Ovary (tissue), 7 donors: ENCODE measurements at regions not wholly inside any gene's neighbourhood (a gene's known extent, or its start where the extent isn't known, plus 50 kb on each side); places are given as distances from the start of the nearest gene placed in this dataset.

ENCODE experiments used
- DNase-seq, 5 donors: peaks; one replicate each; pipeline ENCODE4 v3.0.0-alpha.2; 2019 to 2020
- H3K27ac ChIP-seq, 2 donors: fragments of 200-600 bp; one replicate each; pipeline versions ENCODE4 v1.5.1 to v1.8.0; 2019 to 2022
- H3K27me3 ChIP-seq: fragments of 200-600 bp; one replicate; pipeline ENCODE4 v1.8.0; 2022
- H3K36me3 ChIP-seq: fragments of 200-600 bp; sonication (generic); one replicate; pipeline ENCODE4 v1.5.1; 2019
- H3K4me1 ChIP-seq: one replicate; pipeline ENCODE4 v1.8.1; 2013; ENCODE audit warnings: mild to moderate bottlenecking, moderate library complexity; ENCODE audit not compliant: insufficient read depth
- H3K4me3 ChIP-seq: fragments of 200-600 bp; sonication (generic); one replicate; pipeline ENCODE4 v1.5.1; 2017
- H3K9me3 ChIP-seq, 2 donors: fragments of 200-600 bp in 1 of 2; sonication (generic) in 1 of 2; one replicate each; pipeline versions ENCODE4 v1.5.1 to v1.8.1; 2013 to 2019; ENCODE audit warnings: mild to moderate bottlenecking in 1 of 2, moderate library complexity in 1 of 2
- EP300 ChIP-seq: sonication (generic); formaldehyde crosslinking; IDR thresholded peaks from one replicate; pipeline ENCODE4 v1.6.1; 2017; ENCODE audit warnings: antibody characterized with exemption
- POLR2A ChIP-seq: fragments of 450-650 bp; IDR thresholded peaks from one replicate; pipeline ENCODE4 v1.6.1; 2017; ENCODE audit warnings: antibody characterized with exemption, mild to moderate bottlenecking, moderate library complexity
- WGBS, 3 donors: extraction: QIAGEN DNeasy Blood & Tissue Kit in 1 of 3; methylation state at CpG; one replicate each; pipeline versions ENCODE4 v1.1.5 to v1.1.7; 2013 to 2017; 5-methylcytosine and 5-hydroxymethylcytosine counted together
- intact Hi-C, 4 donors: fragments of 100-400 bp; cut with DNase I; formaldehyde crosslinking; loops; one replicate each; pipeline versions ENCODE4 v1.11.0 to v1.15.1; 2022 to 2023
- TF ChIP-seq, protein P1 (sequence below), 3 donors: fragments of 450-650 bp in 2 of 3; fragments of 200-600 bp in 1 of 3; IDR thresholded peaks; one replicate each; pipeline versions ENCODE4 v1.5.1 to v1.8.0; 2016 to 2022; ENCODE audit warnings: antibody characterized with exemption in 3 of 3, mild to moderate bottlenecking in 1 of 3
- donor health status: DM: no; HTN: no; CAD: no; lungs with moderate emphysema.
- donor health status: DM: no; HTN: no; CAD: no.
- donor health status: Bipolar disorder and iron deficiency.
- donor health status: DM: no; HTN: no; CAD: no.
- donor health status: DM: yes; HTN: yes; CAD: no.

- WGBS, 3 donors: 76 to 82% (median 81%) methylated on average over 6 of the region's 6 CpGs
- TF ChIP-seq, protein P1, sequence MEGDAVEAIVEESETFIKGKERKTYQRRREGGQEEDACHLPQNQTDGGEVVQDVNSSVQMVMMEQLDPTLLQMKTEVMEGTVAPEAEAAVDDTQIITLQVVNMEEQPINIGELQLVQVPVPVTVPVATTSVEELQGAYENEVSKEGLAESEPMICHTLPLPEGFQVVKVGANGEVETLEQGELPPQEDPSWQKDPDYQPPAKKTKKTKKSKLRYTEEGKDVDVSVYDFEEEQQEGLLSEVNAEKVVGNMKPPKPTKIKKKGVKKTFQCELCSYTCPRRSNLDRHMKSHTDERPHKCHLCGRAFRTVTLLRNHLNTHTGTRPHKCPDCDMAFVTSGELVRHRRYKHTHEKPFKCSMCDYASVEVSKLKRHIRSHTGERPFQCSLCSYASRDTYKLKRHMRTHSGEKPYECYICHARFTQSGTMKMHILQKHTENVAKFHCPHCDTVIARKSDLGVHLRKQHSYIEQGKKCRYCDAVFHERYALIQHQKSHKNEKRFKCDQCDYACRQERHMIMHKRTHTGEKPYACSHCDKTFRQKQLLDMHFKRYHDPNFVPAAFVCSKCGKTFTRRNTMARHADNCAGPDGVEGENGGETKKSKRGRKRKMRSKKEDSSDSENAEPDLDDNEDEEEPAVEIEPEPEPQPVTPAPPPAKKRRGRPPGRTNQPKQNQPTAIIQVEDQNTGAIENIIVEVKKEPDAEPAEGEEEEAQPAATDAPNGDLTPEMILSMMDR (IDR thresholded peaks at IDR 0.05): no peak
- TF ChIP-seq POLR2A (no peak), EP300 (no peak)
Observed at GRCh38 chr4:95984081-95984480, 144.2 kb downstream of the PDHA2 start.

GRCh38 chr4:95985051-95985450 lies 145.2 kb downstream of the PDHA2 start:
- Histone ChIP-seq H3K4me3 (no peak overlapping the region), H3K9me3 (no peaks in the 10 kb centered on the region), H3K36me3 (no peaks in the 10 kb centered on the region), H3K4me1 (no peaks in the 10 kb centered on the region), H3K27ac (no peak overlapping the region), H3K27me3 (no peaks in the 10 kb centered on the region)
- intact Hi-C loops: no loop called here
- DNase-seq: no peak
- TF ChIP-seq EP300: no peak
- no peak for TF ChIP-seq POLR2A
- TF ChIP-seq, protein P1 (IDR thresholded peaks at IDR 0.05): no peak
- 26 to 37% (median 36%) methylated on average over 4 of the region's 4 CpGs for WGBS, 3 donors

More at GRCh38 chr4:95984081-95984480, 144.2 kb downstream of the PDHA2 start:
- no peaks in the 10 kb centered on the region for H3K4me1 ChIP-seq
- no peak overlapping the region for H3K4me3 ChIP-seq
- H3K36me3 ChIP-seq: no peaks in the 10 kb centered on the region
- intact Hi-C loops: no loop called here
- no peak overlapping the region for H3K27ac ChIP-seq
- no peaks in the 10 kb centered on the region for H3K27me3 ChIP-seq
- no peak for DNase-seq
- no peaks in the 10 kb centered on the region for H3K9me3 ChIP-seq

- Histone ChIP-seq H3K9me3 (no peaks in the 10 kb centered on the region), H3K27ac (no peak overlapping the region), H3K4me1 (no peaks in the 10 kb centered on the region), H3K27me3 (no peaks in the 10 kb centered on the region), H3K36me3 (no peaks in the 10 kb centered on the region), H3K4me3 (no peak overlapping the region)
- 90 to 96% (median 90%) methylated on average over 4 of the region's 4 CpGs for WGBS, 3 donors
- intact Hi-C loops: no loop called here
- TF ChIP-seq POLR2A (no peak), EP300 (no peak)
- TF ChIP-seq, protein P1 (IDR thresholded peaks at IDR 0.05): no peak
- no peak for DNase-seq
Observed at GRCh38 chr4:95985791-95986550, 146.1 kb downstream of the PDHA2 start.

DNA sequence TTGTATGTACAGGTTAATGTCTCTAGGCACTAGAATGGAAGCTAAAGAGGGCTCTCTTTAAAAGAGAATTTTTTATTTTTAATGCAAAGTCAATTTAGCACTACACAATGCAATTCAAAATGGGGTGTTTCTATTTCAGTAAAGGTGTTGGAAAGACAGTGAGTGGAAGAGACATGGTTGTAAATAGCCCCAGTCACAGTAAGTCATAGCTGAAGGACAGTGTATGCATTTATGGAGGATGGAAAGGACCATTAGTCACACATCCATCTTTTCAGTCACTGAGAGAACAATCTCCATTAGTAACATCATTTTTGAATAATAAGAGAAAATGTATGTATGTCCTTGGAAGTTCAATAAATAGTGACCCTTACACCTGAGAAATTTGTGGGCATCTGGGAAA lies 148.0 kb downstream of the PDHA2 start:
- Histone ChIP-seq H3K4me3 (no peak overlapping the region), H3K27ac (no peak overlapping the region), H3K36me3 (no peaks in the 10 kb centered on the region), H3K27me3 (no peaks in the 10 kb centered on the region), H3K9me3 (no peaks in the 10 kb centered on the region), H3K4me1 (no peaks in the 10 kb centered on the region)
- TF ChIP-seq EP300: no peak
- TF ChIP-seq, protein P1 (IDR thresholded peaks at IDR 0.05): no peak
- no peak for TF ChIP-seq POLR2A
- DNase-seq: no peak
- intact Hi-C loops: no loop called here
